HG03558 (cell line): ENCODE measurements at regions not wholly inside any gene's neighbourhood (a gene's known extent, or its start where the extent isn't known, plus 50 kb on each side); places are given as distances from the start of the nearest gene placed in this dataset.

Experiments
- ATAC-seq: cut with Tn5 transposase; IDR thresholded peaks from one replicate; pipeline ENCODE4 v1.9.1; 2021; ENCODE audit warnings: moderate number of reproducible peaks; ENCODE audit not compliant: unreplicated experiment; ENCODE audit errors: extremely low read depth

- ATAC-seq, result no peak
Observed at GRCh38 chr5:155475318-155475717, 461.8 kb downstream of the KIF4B start.

GRCh38 chr5:155480731-155481131, 467.2 kb downstream of the KIF4B start:
- no peak for ATAC-seq

GRCh38 chr5:155481182-155481581, 467.6 kb downstream of the KIF4B start:
- no peak for ATAC-seq

- ATAC-seq, result no peak
Observed at GRCh38 chr5:155482428-155482827, 468.9 kb downstream of the KIF4B start.

GRCh38 chr5:155485386-155485785, 471.8 kb downstream of the KIF4B start:
- ATAC-seq, result no peak

- no peak for ATAC-seq
Observed at GRCh38 chr5:155489949-155490348, 476.4 kb downstream of the KIF4B start.

GRCh38 chr5:155492191-155492590, 478.6 kb downstream of the KIF4B start:
- ATAC-seq, result no peak

- no peak for ATAC-seq
Observed at GRCh38 chr5:155504606-155505005, 491.1 kb downstream of the KIF4B start.

- ATAC-seq, result no peak
Observed at GRCh38 chr5:155507363-155507762, 493.8 kb downstream of the KIF4B start.

- no peak for ATAC-seq
Observed at GRCh38 chr5:155508673-155509072, 495.1 kb downstream of the KIF4B start.

GRCh38 chr5:155512329-155512728, 498.8 kb downstream of the KIF4B start:
- no peak for ATAC-seq

- ATAC-seq, result no peak
Observed at GRCh38 chr5:155514105-155514563, 500.6 kb downstream of the KIF4B start.

- no peak for ATAC-seq
Observed at GRCh38 chr5:155522540-155522939, 509.0 kb downstream of the KIF4B start.

GRCh38 chr5:155529362-155529761, 515.8 kb downstream of the KIF4B start:
- ATAC-seq, result no peak

GRCh38 chr5:155530046-155530445, 516.5 kb downstream of the KIF4B start:
- no peak for ATAC-seq

- no peak for ATAC-seq
Observed at GRCh38 chr5:155532621-155533311, 519.2 kb downstream of the KIF4B start.

- no peak for ATAC-seq
Observed at GRCh38 chr5:155540000-155540595, 526.5 kb downstream of the KIF4B start.

- ATAC-seq, result no peak
Observed at GRCh38 chr5:155546075-155546474, 532.5 kb downstream of the KIF4B start.

GRCh38 chr5:155554500-155554899, 540.9 kb downstream of the KIF4B start:
- no peak for ATAC-seq

- ATAC-seq, result no peak
Observed at GRCh38 chr5:155556222-155556621, 542.7 kb downstream of the KIF4B start.

GRCh38 chr5:155556700-155557099, 543.1 kb downstream of the KIF4B start:
- no peak for ATAC-seq

- no peak for ATAC-seq
Observed at GRCh38 chr5:155562158-155562557, 548.6 kb downstream of the KIF4B start.
